Activated T-cell treated with anti-CD3 and anti-CD28 coated beads, Interleukin-2, amount 50 U/mL, for 1 hour (primary cell): ENCODE measurements at regions not wholly inside any gene's neighbourhood (a gene's known extent, or its start where the extent isn't known, plus 50 kb on each side); places are given as distances from the start of the nearest gene placed in this dataset.
"Not testable (repeated sequence)": the region's sequence is repeated elsewhere in the genome, so short reads cannot be mapped to it uniquely, and the experiment has no call there.

Experiments used
- DNase-seq: peaks from one replicate; pipeline ENCODE4 v3.0.0-alpha.2; 2020

GRCh38 chr2:47964277-47964676 lies 58.0 kb upstream of the FBXO11 start:
- DNase-seq, result no peak

GRCh38 chr2:47964722-47965434 lies 58.6 kb upstream of the FBXO11 start:
- no peak for DNase-seq

GRCh38 chr2:47976728-47977127 lies 70.4 kb upstream of the FBXO11 start:
- DNase-seq, result not testable (repeated sequence)

DNA sequence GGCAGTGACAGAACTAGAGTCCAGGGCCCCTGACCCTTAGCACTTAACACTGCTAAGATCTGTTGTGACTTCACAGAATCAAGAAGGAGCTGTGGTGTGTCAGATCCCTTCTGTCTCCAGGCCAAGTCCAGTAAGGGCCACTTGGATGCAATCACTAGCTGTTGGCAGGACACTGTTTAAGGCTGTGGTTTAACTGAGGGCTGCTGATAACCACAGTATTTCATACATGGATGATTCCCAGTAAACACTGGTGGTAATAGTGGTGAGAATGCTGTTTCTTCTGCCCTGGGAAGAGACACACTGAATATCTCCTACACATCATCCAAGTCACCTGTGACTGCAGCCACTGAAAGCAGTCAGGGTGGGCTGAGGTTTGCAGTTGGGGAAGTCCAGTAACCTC lies 77.7 kb upstream of the FBXO11 start:
- DNase-seq, result no peak

DNA sequence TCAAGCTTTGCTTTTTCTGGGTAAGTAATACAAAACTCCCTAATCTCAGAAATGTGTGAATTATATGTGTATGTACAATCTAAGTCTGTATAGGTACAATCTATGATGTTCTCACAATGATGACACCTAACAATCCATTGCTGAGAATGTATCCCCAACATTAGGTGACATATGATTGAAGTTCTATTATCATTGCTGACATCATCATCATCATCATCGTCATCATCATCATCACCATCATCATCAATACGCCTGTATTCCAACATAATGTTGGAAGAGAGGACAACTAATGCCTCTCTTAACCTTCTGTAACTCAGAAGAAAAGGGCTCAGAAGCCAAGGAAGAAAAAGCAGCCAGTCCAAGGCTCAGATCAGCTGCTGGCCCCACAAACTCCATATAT lies 84.2 kb upstream of the FBXO11 start:
- no peak for DNase-seq

DNA sequence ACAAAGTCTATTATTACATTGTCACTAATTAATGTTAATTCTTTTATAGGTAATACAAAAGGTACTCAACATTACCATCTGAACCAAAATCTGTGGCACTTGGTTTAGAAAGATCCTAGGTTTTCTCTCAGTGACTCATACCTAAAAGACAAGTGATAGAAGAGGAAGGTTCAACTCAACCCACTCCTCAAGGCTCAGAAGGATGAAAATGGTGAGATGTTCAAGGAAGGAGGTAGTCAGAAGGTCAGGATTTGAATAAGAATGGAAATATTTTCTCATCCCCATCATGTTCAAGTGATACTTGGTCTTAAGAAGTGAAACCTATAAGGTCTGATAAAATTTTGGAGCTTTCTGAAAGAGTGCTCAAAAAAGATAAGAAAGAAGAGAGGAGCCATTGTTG lies 86.4 kb upstream of the FBXO11 start:
- DNase-seq, result no peak

GRCh38 chr2:47996808-47997207 lies 90.5 kb upstream of the FBXO11 start:
- no peak for DNase-seq

GRCh38 chr2:47999512-47999911 lies 93.2 kb upstream of the FBXO11 start:
- no peak for DNase-seq

GRCh38 chr2:48001498-48001897 lies 95.2 kb upstream of the FBXO11 start:
- no peak for DNase-seq

- no peak for DNase-seq
These were observed 99.8 kb upstream of the FBXO11 start for GRCh38 chr2:48006094-48006493.

DNA sequence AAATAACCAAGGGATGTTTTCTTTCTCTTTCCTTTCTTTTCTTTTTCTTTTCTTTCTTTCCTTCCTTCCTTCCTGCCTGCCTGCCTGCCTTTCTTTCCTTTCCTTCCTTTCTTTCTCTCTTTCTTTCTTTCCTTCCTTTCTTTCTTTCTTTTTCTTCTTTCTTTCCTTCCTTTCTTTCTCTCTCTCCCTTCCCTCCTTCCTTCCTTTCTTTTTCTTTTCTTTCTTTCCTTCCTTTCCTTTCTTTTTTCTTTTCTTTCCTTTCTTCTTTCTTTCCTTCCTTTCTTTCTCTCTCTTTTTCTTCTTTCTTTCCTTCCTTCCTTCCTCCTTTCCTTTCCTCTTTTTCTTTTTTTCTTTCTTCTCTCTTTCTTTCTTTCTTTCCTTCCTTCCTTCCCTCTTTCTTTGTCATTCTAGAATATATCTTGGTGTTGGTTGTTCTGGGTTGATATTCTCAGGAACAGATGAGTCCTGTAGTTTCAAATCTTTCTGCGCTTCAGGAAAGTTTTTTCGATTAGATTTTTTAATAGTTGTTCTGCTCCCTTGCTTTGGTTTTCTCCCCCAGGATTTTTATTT lies 101.5 kb upstream of the FBXO11 start:
- no peak for DNase-seq

DNA sequence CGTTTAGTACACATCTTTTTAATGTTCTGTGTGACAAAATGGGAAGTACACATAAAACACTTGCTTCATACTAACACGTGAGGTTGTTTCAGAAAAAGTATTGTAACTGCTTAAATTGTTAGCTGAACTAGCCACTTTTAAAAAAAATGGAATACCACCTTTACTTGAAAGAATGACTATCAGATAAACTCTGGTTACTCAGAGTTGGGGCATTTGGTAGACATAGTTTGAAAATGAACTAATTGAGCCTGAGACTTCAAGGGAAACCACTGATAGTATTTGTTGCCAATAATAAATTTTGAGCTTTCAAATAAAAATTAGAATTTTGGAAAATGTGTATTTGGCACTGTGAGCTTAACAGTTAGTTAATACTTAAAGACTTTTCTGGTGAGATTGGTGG lies 103.0 kb upstream of the FBXO11 start:
- DNase-seq, result no peak

GRCh38 chr2:48015421-48015820 lies 109.1 kb upstream of the FBXO11 start:
- DNase-seq, result no peak

- DNase-seq, result no peak
These were observed 110.1 kb upstream of the FBXO11 start for GRCh38 chr2:48016225-48017019.

- DNase-seq, result no peak
These were observed 110.8 kb upstream of the FBXO11 start for GRCh38 chr2:48017136-48017535.

- DNase-seq, result no peak
These were observed 112.2 kb upstream of the FBXO11 start for GRCh38 chr2:48018480-48018879.

DNA sequence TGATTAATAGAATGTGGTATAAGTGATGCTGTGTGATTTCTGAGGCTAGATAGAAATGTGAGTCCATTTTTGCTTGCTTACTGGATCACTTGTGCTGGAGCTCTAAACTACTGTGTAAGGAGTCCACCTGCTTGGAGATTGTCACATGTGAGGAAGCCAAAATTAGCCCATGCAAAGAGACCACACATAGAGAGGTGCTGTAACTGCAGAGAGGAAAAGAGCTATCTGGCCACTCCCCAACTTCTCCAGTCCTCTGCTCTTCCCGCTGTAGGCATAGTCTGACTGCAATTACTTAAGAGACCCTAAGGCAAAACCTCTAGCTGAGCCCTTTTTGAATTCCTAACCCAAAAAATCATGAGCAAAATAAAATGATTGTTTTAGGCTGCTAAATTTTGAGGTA lies 120.6 kb upstream of the FBXO11 start:
- no peak for DNase-seq

DNA sequence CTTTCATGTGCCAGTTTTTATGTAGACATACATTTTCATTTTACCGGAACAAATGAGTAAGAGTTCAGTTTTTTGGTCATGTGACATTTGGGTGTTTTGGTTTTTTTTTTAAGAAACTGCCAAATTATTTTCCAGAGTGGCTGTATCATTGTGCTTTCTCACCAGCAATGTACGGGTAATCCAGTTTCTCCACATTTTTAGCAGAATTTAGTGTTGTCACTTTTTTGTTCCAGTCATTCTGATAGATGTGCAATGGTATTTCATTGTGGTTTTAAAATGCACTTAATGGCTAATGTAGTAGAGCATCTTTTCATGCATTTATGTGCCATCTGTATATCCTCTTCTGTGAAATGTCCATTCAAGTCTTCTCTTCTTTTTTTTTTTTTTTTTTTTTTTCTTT lies 126.5 kb upstream of the FBXO11 start:
- DNase-seq, result no peak

DNA sequence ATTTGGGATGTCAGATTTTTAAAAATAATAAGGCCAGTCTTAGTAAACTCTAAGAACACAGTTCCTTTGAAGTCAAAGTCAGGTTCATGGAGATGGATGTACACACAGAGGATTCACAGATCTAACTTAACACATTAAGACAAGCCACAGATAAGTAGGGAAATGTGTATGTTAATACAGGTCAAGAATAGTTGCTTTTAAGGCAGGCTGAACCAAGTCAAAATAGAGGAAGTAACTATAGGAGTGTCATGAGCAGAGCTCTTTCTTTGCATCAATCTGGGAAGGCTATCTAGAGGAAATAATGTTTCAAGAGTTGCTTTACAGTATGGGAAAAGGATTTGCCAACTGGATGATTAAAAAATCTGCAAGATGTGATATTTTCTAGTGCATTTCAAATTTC lies 128.0 kb upstream of the FBXO11 start:
- no peak for DNase-seq

GRCh38 chr2:48036312-48036711 lies 130.0 kb upstream of the FBXO11 start:
- DNase-seq, result no peak

DNA sequence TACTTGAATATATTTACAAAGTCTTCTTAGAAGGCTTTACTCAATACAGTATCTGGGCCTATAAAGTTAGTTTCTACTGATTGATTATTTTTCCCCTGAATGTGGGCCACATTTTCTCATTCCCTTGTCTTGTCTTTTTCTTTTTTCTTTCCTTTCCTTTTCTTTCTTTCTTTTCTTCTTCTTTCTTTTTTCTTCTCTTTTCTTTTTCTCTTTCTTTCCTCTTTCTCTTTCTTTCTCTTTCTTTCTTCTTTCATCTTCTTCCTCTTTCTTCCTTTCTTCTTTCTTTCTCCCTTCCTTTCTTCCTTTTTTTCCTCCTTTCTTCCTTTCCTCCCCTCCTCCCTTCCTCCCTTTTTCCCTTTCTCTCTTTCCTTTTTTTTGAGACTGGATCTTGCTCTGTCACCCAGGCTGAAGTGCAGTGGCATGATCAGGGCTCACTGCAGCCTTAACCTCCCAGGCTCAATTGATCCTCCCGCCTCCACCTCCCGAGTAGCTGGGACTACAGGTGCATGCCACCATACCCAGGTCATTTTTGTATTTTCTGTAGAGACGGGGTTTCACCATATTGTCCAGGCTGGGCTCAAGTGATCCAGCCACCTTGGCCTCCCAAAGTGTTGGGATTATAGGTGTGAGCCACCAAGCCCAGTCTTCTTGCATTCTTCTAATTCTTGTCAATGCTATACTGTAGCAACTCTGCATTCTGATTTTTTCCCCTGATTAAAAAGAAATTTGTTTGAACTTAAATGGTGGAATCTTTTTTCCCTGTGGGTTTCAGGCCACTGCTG lies 133.1 kb upstream of the FBXO11 start:
- DNase-seq, result no peak

DNA sequence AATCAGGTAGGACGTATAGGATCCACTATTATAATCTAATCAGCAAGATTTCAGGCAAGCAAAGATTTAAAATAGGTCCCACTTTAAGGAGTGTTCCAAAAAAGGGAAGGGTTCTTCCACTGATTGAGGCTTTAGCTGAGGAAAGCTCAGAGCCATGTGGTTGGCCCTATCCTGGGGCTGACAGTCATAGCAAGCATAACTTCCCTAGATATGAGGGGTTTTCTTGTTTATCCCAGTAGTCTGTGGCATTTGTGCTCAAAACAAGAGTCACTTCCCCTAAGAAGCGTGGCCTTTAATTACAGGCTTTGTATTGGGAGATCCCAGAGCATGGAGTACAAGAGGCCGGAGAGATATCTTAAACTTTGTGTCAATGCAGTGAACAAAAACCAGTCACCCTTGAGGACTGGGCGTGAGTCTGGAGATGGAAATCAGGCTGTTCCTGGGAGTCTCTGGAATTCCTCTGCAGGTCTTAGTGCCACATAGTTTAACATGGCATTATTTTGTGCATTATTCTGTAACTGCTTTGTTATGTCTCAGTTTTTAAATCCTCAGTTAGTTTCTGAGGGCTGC lies 136.9 kb upstream of the FBXO11 start:
- DNase-seq, result no peak

DNA sequence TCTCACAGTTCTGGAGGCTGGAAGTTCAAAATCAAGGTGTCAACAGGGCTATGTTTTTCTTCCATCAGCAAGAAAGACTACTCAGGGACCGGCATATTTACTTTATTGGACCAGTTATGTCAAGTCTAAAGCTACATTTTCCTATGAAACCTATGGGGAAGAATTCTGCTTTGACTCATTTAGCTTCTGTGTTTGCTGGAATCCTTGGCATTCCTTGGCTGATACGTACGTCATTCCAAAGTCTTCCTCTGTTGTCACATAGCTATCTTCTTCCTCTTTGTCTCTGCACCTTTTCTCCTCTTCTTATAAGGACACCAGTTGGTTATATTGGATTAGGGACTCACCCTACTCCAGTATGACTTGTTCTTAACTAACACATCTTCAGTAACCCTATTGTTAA lies 137.4 kb upstream of the FBXO11 start:
- DNase-seq, result no peak
